ENCODE measurements at regions not wholly inside any gene's neighbourhood (a gene's known extent, or its start where the extent isn't known, plus 50 kb on each side); places are given as distances from the start of the nearest gene placed in this dataset.

GRCh38 chr7:69182596-69183467 is 415.4 kb upstream of the AUTS2 start:
- no peaks in the 10 kb centered on the region for H3K36me3 Mint-ChIP-seq
- ChIA-PET CTCF (ENCODE audit: partially characterized antibody) (no interaction called here), POLR2A (ENCODE audit: partially characterized antibody) (no interaction called here)
- no peak overlapping the region for H3K4me3 ChIP-seq (ENCODE audit: low read length in 2 of 2)
- no peaks in the 10 kb centered on the region for H3K27me3 ChIP-seq (ENCODE audit: insufficient read depth, low read length)
- H3K27ac Mint-ChIP-seq: peak overlapping the region in 1 of 7 donors; percentile 18
- peaks cover 0 to 2% of the 10 kb centered on the region in 2 donors for H3K27me3 Mint-ChIP-seq
- H3K9me3 ChIP-seq (ENCODE audit: control insufficient read depth in 1 of 2, low read length in 2 of 2): no peaks in the 10 kb centered on the region
- DNase-seq: no peak
- peaks cover 0 to 12% (median 7%) of the 10 kb centered on the region in 8 donors for H3K9me3 Mint-ChIP-seq
- no peaks in the 10 kb centered on the region for H3K4me1 Mint-ChIP-seq
- peak overlapping the region in 2 of 8 donors; percentile 19 to 41 for H3K4me3 Mint-ChIP-seq
- no peaks in the 10 kb centered on the region for H3K4me1 ChIP-seq (ENCODE audit: insufficient read depth, low read length)
- no peaks in the 10 kb centered on the region for H3K36me3 ChIP-seq (ENCODE audit: insufficient read depth, low read length)
- H3K27ac ChIP-seq (ENCODE audit: low read depth, low read length): no peak overlapping the region
- intact Hi-C loops (cut with micrococcal nuclease): no loop called here

- Mint-ChIP-seq H3K9me3 (peaks cover 2 to 13% (median 7%) of the 10 kb centered on the region in 8 donors), H3K4me3 (no peak overlapping the region), H3K27ac (no peak overlapping the region), H3K36me3 (no peaks in the 10 kb centered on the region), H3K27me3 (no peaks in the 10 kb centered on the region), H3K4me1 (no peaks in the 10 kb centered on the region)
- Histone ChIP-seq H3K36me3 (ENCODE audit: insufficient read depth, low read length) (no peaks in the 10 kb centered on the region), H3K27me3 (ENCODE audit: insufficient read depth, low read length) (no peaks in the 10 kb centered on the region), H3K27ac (ENCODE audit: low read depth, low read length) (no peak overlapping the region), H3K9me3 (ENCODE audit: control insufficient read depth in 1 of 2, low read length in 2 of 2) (no peaks in the 10 kb centered on the region), H3K4me1 (ENCODE audit: insufficient read depth, low read length) (no peaks in the 10 kb centered on the region), H3K4me3 (ENCODE audit: low read length in 2 of 2) (no peak overlapping the region)
- intact Hi-C loops (cut with micrococcal nuclease): no loop called here
- DNase-seq: no peak
- ChIA-PET POLR2A (ENCODE audit: partially characterized antibody) (no interaction called here), CTCF (ENCODE audit: partially characterized antibody) (no interaction called here)
These were observed 413.9 kb upstream of the AUTS2 start for GRCh38 chr7:69184339-69184738.

GRCh38 chr7:69185170-69185569 is 413.1 kb upstream of the AUTS2 start:
- Mint-ChIP-seq H3K4me1 (no peaks in the 10 kb centered on the region), H3K36me3 (no peaks in the 10 kb centered on the region), H3K9me3 (peaks cover 2 to 13% (median 7%) of the 10 kb centered on the region in 8 donors), H3K4me3 (no peak overlapping the region), H3K27me3 (no peaks in the 10 kb centered on the region), H3K27ac (no peak overlapping the region)
- ChIA-PET POLR2A (ENCODE audit: partially characterized antibody) (no interaction called here), CTCF (ENCODE audit: partially characterized antibody) (no interaction called here)
- H3K4me3 ChIP-seq (ENCODE audit: low read length in 2 of 2): no peak overlapping the region
- no peak overlapping the region for H3K27ac ChIP-seq (ENCODE audit: low read depth, low read length)
- no peaks in the 10 kb centered on the region for H3K9me3 ChIP-seq (ENCODE audit: control insufficient read depth in 1 of 2, low read length in 2 of 2)
- intact Hi-C loops (cut with micrococcal nuclease): no loop called here
- no peaks in the 10 kb centered on the region for H3K4me1 ChIP-seq (ENCODE audit: insufficient read depth, low read length)
- H3K27me3 ChIP-seq (ENCODE audit: insufficient read depth, low read length): no peaks in the 10 kb centered on the region
- H3K36me3 ChIP-seq (ENCODE audit: insufficient read depth, low read length): no peaks in the 10 kb centered on the region
- no peak for DNase-seq

GRCh38 chr7:69186974-69187373 is 411.3 kb upstream of the AUTS2 start:
- CTCF ChIA-PET (ENCODE audit: partially characterized antibody): no interaction called here
- H3K27ac Mint-ChIP-seq: no peak overlapping the region

GRCh38 chr7:69187824-69188333 is 410.4 kb upstream of the AUTS2 start:
- Histone ChIP-seq H3K36me3 (ENCODE audit: insufficient read depth, low read length) (no peaks in the 10 kb centered on the region), H3K27me3 (ENCODE audit: insufficient read depth, low read length) (no peaks in the 10 kb centered on the region), H3K4me3 (ENCODE audit: low read length in 2 of 2) (no peak overlapping the region), H3K4me1 (ENCODE audit: insufficient read depth, low read length) (no peaks in the 10 kb centered on the region), H3K27ac (ENCODE audit: low read depth, low read length) (no peak overlapping the region), H3K9me3 (ENCODE audit: control insufficient read depth in 1 of 2, low read length in 2 of 2) (no peaks in the 10 kb centered on the region)
- intact Hi-C loops (cut with micrococcal nuclease): no loop called here
- Mint-ChIP-seq H3K27ac (no peak overlapping the region), H3K4me3 (no peak overlapping the region), H3K4me1 (no peaks in the 10 kb centered on the region), H3K27me3 (no peaks in the 10 kb centered on the region), H3K9me3 (peaks cover 3 to 23% (median 10%) of the 10 kb centered on the region in 8 donors), H3K36me3 (no peaks in the 10 kb centered on the region)
- DNase-seq: no peak
- POLR2A ChIA-PET (ENCODE audit: partially characterized antibody): no interaction called here
- CTCF ChIA-PET (ENCODE audit: partially characterized antibody): no interaction called here

More at GRCh38 chr7:69186974-69187373, 411.3 kb upstream of the AUTS2 start:
- intact Hi-C loops (cut with micrococcal nuclease): no loop called here
- no peaks in the 10 kb centered on the region for H3K27me3 Mint-ChIP-seq
- H3K36me3 ChIP-seq (ENCODE audit: insufficient read depth, low read length): no peaks in the 10 kb centered on the region
- no peaks in the 10 kb centered on the region for H3K4me1 Mint-ChIP-seq
- no peak overlapping the region for H3K4me3 Mint-ChIP-seq
- no peak overlapping the region for H3K4me3 ChIP-seq (ENCODE audit: low read length in 2 of 2)
- no peaks in the 10 kb centered on the region for H3K36me3 Mint-ChIP-seq
- H3K27ac ChIP-seq (ENCODE audit: low read depth, low read length): no peak overlapping the region
- H3K9me3 Mint-ChIP-seq: peaks cover 3 to 21% (median 7%) of the 10 kb centered on the region in 8 donors
- no peaks in the 10 kb centered on the region for H3K27me3 ChIP-seq (ENCODE audit: insufficient read depth, low read length)
- no peaks in the 10 kb centered on the region for H3K4me1 ChIP-seq (ENCODE audit: insufficient read depth, low read length)
- H3K9me3 ChIP-seq (ENCODE audit: control insufficient read depth in 1 of 2, low read length in 2 of 2): no peaks in the 10 kb centered on the region
- no peak for DNase-seq
- POLR2A ChIA-PET (ENCODE audit: partially characterized antibody): no interaction called here

DNA sequence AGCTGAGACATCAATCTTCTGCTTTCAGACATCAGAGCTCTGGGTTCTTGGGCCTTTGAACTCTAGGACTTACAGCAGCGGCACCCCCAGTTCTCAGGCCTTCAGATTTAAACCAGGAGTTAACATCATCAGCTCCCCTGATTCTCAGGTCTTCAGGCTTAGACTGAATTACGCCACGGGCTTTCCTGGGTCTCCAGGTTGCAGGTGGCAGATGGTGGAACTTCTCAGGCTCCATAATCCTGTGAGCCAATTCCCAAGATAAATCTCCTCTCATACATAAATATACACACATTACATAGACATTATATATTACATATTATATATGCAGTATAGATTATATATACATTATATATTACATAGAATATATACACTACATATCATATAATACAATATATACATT is 408.9 kb upstream of the AUTS2 start:
- Histone ChIP-seq H3K36me3 (ENCODE audit: insufficient read depth, low read length) (no peaks in the 10 kb centered on the region), H3K9me3 (ENCODE audit: control insufficient read depth in 1 of 2, low read length in 2 of 2) (no peaks in the 10 kb centered on the region), H3K27me3 (ENCODE audit: insufficient read depth, low read length) (no peaks in the 10 kb centered on the region), H3K4me1 (ENCODE audit: insufficient read depth, low read length) (no peaks in the 10 kb centered on the region), H3K27ac (ENCODE audit: low read depth, low read length) (no peak overlapping the region), H3K4me3 (ENCODE audit: low read length in 2 of 2) (no peak overlapping the region)
- Mint-ChIP-seq H3K4me3 (no peak overlapping the region), H3K9me3 (peaks cover 3 to 32% (median 15%) of the 10 kb centered on the region in 8 donors), H3K27me3 (no peaks in the 10 kb centered on the region), H3K36me3 (no peaks in the 10 kb centered on the region), H3K4me1 (no peaks in the 10 kb centered on the region), H3K27ac (no peak overlapping the region)
- DNase-seq: no peak
- POLR2A ChIA-PET (ENCODE audit: partially characterized antibody): no interaction called here
- CTCF ChIA-PET (ENCODE audit: partially characterized antibody): no interaction called here
- intact Hi-C loops (cut with micrococcal nuclease): no loop called here

- H3K27me3 ChIP-seq (ENCODE audit: insufficient read depth, low read length): no peaks in the 10 kb centered on the region
- DNase-seq: no peak
- H3K36me3 ChIP-seq (ENCODE audit: insufficient read depth, low read length): no peaks in the 10 kb centered on the region
- ChIA-PET POLR2A (ENCODE audit: partially characterized antibody) (no interaction called here), CTCF (ENCODE audit: partially characterized antibody) (no interaction called here)
- H3K4me3 Mint-ChIP-seq: no peak overlapping the region
- H3K27me3 Mint-ChIP-seq: no peaks in the 10 kb centered on the region
- no peak overlapping the region for H3K27ac ChIP-seq (ENCODE audit: low read depth, low read length)
- intact Hi-C loops (cut with micrococcal nuclease): no loop called here
- no peaks in the 10 kb centered on the region for H3K4me1 ChIP-seq (ENCODE audit: insufficient read depth, low read length)
- H3K4me3 ChIP-seq (ENCODE audit: low read length in 2 of 2): no peak overlapping the region
- no peak overlapping the region for H3K27ac Mint-ChIP-seq
- H3K9me3 ChIP-seq (ENCODE audit: control insufficient read depth in 1 of 2, low read length in 2 of 2): no peaks in the 10 kb centered on the region
- H3K4me1 Mint-ChIP-seq: no peaks in the 10 kb centered on the region
- no peaks in the 10 kb centered on the region for H3K36me3 Mint-ChIP-seq
- H3K9me3 Mint-ChIP-seq: peaks cover 3 to 33% (median 16%) of the 10 kb centered on the region in 8 donors
These were observed 408.2 kb upstream of the AUTS2 start for GRCh38 chr7:69190025-69190424.
